DMS53 treated with DMSO at 0.1 percent for 48 hours (cell line): ENCODE measurements at regions not wholly inside any gene's neighbourhood (a gene's known extent, or its start where the extent isn't known, plus 50 kb on each side); places are given as distances from the start of the nearest gene placed in this dataset.
"Not testable (repeated sequence)": the region's sequence is repeated elsewhere in the genome, so short reads cannot be mapped to it uniquely, and the experiment has no call there.

Experiments
- DNase-seq: peaks from one replicate; lab custom pipeline; 2025; ENCODE audit not compliant: unreplicated experiment; lab: John Stamatoyannopoulos, UW

GRCh38 chr5:83001796-83002381 lies 75.3 kb downstream of the TMEM167A start:
- DNase-seq: no peak

- no peak for DNase-seq
Observed at GRCh38 chr5:83000922-83001321, 76.3 kb downstream of the TMEM167A start.

GRCh38 chr5:83000428-83000827 lies 76.8 kb downstream of the TMEM167A start:
- peak; percentile 33 for DNase-seq

DNA sequence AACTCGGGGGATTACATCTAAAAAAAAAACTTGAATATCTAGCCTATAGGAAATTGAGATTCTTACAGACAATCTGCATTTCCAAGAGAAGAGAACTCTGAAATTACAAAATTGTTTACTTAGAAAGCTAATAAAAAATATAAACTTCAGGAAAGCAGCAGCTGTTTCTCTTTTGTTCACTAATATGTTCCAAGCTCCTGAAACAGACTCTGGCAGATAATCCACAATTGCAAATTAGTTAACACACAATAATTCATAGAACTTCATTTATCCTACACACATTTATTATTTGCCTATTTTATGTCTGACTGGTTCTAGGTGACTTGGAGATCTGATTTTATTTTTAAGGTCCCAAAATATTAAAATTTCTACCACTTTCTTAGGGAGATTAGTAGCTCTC lies 83.8 kb downstream of the TMEM167A start:
- no peak for DNase-seq

- no peak for DNase-seq
Observed at GRCh38 chr5:82992646-82993045, 84.5 kb downstream of the TMEM167A start.

DNA sequence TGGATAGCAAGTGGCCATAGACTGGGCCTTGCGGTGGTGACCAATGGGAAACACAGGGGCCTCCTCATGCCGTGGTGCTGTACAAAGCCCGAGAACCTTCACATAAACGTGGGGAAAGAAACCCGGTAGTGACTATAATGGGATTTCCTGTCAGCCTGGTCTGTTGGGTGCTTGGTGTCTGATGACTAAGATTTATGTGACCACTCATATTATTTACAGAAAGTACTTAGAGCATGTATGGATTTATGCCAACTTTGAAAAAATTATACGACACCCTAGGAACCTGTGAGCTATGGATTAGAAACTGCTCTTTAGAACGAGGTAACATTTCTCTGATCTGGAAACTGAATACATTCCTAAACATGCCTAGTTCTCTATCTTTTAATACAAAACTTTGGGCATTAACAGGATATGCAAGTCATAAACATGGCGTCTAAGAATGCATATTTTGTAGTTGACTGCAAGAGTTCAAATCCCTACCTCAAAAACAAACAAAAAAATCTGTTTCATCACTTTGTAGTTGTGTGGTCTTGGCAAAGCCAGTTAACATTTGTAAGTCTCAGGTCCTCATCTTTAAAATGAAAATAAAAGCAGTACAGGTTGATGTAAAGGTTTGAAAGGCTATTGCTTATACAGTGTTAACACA lies 85.4 kb downstream of the TMEM167A start:
- DNase-seq: peak; percentile 94

DNA sequence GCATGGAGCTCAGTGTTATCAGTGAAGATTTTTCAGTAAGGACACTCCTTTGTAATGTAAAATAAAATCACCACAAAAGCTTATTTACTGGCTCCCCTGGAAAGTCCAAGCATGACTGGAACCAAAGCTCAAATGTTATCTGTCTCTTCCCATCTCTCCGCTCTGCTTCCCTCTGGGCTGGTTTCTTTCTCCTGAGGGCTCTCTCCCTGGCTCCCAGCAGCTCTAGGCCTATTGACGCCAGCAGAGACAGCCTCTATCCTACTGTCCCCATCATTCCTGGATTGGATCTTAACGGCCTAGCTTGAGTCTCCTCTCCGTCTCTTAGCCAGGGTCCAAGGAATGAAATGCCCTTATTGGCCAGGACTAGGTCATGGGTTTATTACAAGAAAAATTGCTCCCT lies 86.1 kb downstream of the TMEM167A start:
- no peak for DNase-seq

DNA sequence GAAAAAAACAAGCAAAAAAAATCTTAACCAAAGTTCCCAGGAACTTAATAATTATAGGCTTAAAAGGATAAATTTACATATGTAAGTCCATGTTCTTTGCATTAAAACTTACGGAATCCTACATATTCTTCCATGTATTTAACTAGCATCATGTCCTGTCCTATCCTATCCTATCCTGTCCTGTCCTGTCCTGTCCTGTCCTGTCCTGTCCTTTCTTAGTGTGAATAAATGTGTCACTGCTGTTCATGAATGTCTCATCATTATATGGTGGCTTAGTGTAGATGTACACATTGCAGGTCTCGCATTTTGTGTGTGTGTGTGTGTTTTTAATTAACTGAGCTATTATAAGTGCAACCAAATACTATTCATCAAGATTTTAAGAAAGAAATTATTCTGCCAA lies 90.0 kb downstream of the TMEM167A start:
- DNase-seq: no peak

GRCh38 chr5:82986404-82986803 lies 90.8 kb downstream of the TMEM167A start:
- DNase-seq: no peak

DNA sequence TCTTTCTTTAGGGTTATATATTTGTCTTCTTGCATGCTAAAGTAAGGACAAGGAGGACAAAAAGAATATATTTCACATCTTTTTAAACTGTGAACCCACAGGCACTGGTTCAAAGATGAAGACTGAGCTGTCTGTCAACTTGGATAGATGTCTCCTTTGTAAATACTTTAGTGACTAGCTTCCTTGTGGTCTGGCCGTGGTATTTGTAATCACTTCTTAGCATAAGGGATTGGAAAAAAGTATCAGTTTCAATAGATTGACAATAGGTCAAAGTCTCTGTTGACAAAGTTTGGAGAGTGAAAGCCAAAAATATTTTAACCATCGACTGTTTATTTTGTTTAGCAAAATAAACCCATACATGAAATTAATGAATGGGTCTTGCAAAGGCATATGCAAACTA lies 91.4 kb downstream of the TMEM167A start:
- DNase-seq: no peak

DNA sequence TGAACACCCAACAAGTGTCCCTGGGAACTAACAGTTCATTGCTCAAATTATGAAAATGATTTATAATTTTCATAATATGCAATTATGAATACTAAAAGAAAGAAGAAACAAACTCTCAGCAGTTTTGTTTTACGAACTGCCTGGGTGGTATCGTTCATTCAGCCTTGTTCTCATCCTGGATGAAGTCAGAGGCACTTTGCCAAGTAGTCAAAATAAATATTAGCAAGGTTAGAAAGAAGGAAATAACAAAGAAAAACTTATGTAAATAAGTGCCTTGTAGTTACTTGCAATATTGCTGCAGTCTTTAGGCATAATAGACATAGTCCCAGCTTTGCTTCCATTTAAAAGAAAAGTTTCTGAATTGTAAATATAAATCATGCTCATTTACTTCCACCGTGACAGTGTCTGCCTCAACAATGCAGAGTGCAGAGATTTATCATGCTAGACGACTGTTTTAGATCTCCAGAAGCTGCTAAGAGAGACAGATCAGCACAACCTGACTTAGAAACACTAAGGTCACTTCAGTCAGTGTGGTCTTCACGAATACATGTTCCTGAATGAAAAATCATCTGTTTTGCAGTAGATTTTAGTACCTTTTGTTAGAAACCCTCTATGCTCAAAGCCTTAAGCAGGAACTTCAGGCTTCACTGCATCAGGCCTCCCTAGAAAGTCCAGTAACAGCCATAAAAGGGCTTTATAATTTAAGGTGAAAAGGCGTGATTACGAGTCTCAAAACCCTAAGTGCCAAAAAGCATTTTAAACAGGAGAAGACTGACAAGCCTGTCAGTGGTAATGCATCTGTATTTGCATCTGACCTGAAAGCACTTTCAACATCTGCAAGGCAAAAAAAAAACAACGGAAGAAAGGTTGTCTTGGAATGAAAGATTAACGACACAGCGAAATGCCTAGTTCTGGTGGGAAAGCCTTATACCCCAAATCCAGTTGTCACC lies 92.1 kb downstream of the TMEM167A start:
- DNase-seq: no peak

DNA sequence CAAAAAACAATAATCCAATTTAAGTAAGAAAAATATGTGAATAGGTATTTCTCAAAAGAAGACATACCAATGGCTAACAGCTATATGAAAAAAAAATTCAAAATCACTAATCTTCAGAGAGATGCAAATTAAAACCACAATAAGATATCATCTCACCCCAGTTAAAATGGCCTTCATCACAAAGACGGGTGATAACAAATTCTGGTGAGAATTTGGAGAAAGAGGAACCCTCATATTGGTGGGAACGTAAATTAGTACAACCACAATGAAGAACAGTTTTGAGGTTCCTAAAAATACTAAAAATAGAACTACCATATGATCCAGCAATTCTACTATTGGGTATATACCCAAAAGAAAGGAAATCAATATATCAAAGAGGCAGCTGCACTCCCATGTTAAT lies 94.3 kb downstream of the TMEM167A start:
- DNase-seq: no peak

- DNase-seq: not testable (repeated sequence)
Observed at GRCh38 chr5:82976887-82977286, 100.3 kb downstream of the TMEM167A start.

- no peak for DNase-seq
Observed at GRCh38 chr5:82975812-82976211, 101.4 kb downstream of the TMEM167A start.

DNA sequence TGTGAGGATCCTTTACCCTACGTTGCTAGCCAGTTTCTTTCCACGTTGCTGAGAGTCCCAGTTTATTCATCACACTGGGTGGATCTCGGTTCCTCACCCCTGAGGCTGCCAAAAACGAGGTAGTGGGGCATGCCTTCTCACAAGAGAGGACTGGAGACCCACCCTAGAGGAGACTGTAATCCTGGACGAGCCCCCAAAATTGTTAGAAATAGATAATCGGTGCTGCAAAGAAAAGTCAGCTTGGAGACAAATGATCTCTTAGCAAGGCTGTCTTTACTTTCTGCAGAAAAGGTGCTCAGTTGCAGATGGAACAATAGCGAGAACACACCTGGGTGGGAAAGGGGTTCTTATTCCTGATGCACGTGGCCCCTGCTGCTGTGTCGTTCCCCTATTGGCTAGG lies 101.8 kb downstream of the TMEM167A start:
- DNase-seq: no peak

- not testable (repeated sequence) for DNase-seq
Observed at GRCh38 chr5:82974346-82974745, 102.8 kb downstream of the TMEM167A start.

DNA sequence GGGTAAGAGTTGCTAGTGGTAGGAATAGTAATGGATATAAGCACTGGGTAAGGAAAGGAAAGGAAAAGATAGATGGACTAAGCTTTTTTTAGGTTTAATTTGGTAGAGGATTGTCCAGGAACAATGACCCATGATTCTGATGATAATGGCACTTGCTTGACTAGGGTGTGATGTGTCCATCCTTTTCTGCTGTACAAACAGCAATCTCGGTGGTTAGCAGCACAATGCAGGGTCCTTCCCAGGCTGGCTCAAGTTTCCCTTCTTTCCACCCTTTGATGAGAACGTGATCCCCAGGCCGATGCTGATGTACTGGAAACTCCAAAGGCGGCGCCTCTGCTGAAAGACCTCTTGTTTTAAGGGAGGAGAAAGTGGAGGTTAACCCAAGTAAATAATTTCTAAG lies 105.3 kb downstream of the TMEM167A start:
- DNase-seq: no peak

- not testable (repeated sequence) for DNase-seq
Observed at GRCh38 chr5:82971034-82971806, 106.0 kb downstream of the TMEM167A start.

DNA sequence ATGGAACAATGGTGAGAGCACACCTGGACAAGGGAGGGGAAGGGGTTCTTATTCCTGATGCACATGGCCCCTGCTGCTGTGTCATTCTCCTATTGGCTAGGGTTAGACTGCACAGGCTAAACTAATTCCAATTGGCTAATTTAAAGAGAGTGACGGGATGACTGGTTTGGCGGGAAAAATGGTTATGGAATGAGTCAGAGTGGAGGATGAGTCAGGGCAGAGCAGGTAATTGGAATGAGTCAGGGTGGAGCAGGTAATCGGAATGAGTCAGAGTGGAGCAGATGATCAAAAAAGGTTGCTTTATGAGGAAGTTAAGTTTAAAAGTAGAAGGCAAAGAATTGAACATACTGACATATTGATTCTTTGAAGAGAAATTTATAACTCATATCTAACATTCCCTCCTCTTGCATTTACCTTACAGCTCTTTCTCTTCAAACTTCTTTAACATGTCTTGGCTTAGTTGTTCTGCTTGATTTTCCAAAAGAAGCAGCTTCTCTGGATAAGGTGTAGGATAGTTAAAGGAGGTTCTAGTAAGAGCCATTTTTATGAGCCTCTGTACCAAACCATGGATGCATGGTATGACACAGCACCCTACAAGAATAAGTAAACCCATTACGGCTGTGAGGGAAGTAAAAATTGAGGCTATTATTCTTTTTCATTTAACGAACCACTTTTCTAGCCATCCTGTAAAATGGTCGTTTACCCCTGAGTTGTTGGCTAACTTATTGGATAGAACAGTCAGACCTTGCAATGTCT lies 107.8 kb downstream of the TMEM167A start:
- peak; percentile 38 for DNase-seq

DNA sequence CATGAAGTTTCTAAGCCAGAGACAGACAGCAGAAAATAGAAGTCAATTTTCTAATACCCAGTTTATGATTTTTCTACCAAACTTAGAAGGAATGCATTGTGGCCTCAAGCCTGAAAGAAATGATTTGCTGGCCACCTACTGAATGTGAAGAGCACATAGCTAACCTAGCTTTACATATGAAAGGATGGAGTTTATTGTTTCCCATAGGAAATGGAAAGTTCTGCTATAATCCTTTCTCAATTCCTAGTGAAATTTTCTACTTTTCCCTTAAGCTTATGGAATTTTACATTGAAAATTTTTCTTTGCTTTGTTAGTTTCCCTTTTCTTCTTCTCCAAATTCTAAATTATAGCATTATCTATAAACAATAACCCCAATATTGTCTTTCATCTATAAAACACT lies 110.1 kb downstream of the TMEM167A start:
- no peak for DNase-seq
